Body of pancreas (tissue), 4 donors: ENCODE measurements at regions not wholly inside any gene's neighbourhood (a gene's known extent, or its start where the extent isn't known, plus 50 kb on each side); places are given as distances from the start of the nearest gene placed in this dataset.

Source experiments
- CTCF ChIP-seq, 7 experiments: fragments of 450-650 bp in 4 of 7; fragments of 200-600 bp in 3 of 7; sonication (generic) in 3 of 7; IDR thresholded peaks; one replicate each; pipeline ENCODE4 v1.5.1; 2016 to 2019; ENCODE audit warnings: antibody characterized with exemption in 7 of 7
- POLR2A ChIP-seq, 3 donors: fragments of 450-650 bp; IDR thresholded peaks; one replicate each; pipeline ENCODE4 v1.6.1; 2016; ENCODE audit warnings: antibody characterized with exemption in 3 of 3, mild to moderate bottlenecking in 2 of 3

DNA sequence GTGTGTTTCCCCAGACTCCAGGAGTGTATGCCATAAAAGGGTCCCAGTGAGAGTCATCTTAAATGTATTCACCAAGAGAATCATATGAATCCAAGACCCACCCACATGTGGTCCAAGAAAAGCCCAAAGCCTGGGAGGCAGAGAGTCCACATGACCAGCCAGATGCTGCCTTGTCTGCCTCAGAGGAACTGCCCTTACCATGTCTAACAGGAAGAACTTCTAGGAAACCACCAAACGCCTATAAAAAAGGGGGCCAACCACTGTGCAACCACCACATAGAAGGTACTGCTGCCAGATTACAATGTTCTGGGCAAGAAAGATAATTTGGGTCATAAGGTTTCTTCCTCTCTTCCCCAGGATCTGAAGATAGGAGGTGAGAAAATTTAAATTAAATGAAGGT lies 129.8 kb upstream of the SLC24A2 start:
- no peak for TF ChIP-seq POLR2A (IDR thresholded peaks at IDR 0.05)
- no peak for TF ChIP-seq CTCF (IDR thresholded peaks at IDR 0.05)
